Neutrophil (primary cell): ENCODE measurements at regions not wholly inside any gene's neighbourhood (a gene's known extent, or its start where the extent isn't known, plus 50 kb on each side); places are given as distances from the start of the nearest gene placed in this dataset.
"Not testable (repeated sequence)": the region's sequence is repeated elsewhere in the genome, so short reads cannot be mapped to it uniquely, and the experiment has no call there.

Experiments
- H3K27ac ChIP-seq: fragments of 200-600 bp; sonication (generic); 2 replicates; pipeline ENCODE4 v1.5.1; 2016; ENCODE audit warnings: mild to moderate bottlenecking, moderate library complexity
- H3K27me3 ChIP-seq: fragments of 200-600 bp; sonication (generic); 2 replicates; pipeline ENCODE4 v1.6.0; 2016; ENCODE audit warnings: mild to moderate bottlenecking
- H3K36me3 ChIP-seq: fragments of 200-600 bp; sonication (generic); 2 replicates; pipeline ENCODE4 v1.5.1; 2017
- H3K4me1 ChIP-seq, 2 experiments: fragments of 200-600 bp in 1 of 2; sonication (generic) in 1 of 2; 1 replicate in 1 of 2; 2 replicates in 1 of 2; pipeline versions ENCODE4 v1.5.1 to v1.6.1; 2013 to 2016; ENCODE audit warnings: low read depth in 1 of 2, low read length in 1 of 2, mild to moderate bottlenecking in 1 of 2, moderate library complexity in 1 of 2; ENCODE audit not compliant: control insufficient read depth in 1 of 2, insufficient read depth in 1 of 2
- H3K4me3 ChIP-seq, 2 experiments: fragments of 200-600 bp in 1 of 2; sonication (generic) in 1 of 2; 1 replicate in 1 of 2; 2 replicates in 1 of 2; pipeline ENCODE4 v1.5.1; 2013 to 2016; ENCODE audit warnings: low read depth in 1 of 2, low read length in 1 of 2, mild to moderate bottlenecking in 1 of 2, moderate library complexity in 1 of 2
- H3K9me3 ChIP-seq: fragments of 200-600 bp; sonication (generic); 2 replicates; pipeline ENCODE4 v1.5.1; 2016
- TF ChIP-seq, protein P1 (sequence below): fragments of 200-600 bp; sonication (generic); IDR thresholded peaks from 2 replicates; pipeline ENCODE4 v1.5.1; 2016; ENCODE audit warnings: antibody characterized with exemption

- Histone ChIP-seq H3K36me3 (no peaks in the 10 kb centered on the region), H3K27me3 (peaks cover 11% of the 10 kb centered on the region), H3K27ac (no peak overlapping the region), H3K4me3 (no peak overlapping the region), H3K4me1 (no peaks in the 10 kb centered on the region), H3K9me3 (no peaks in the 10 kb centered on the region)
- TF ChIP-seq, protein P1, sequence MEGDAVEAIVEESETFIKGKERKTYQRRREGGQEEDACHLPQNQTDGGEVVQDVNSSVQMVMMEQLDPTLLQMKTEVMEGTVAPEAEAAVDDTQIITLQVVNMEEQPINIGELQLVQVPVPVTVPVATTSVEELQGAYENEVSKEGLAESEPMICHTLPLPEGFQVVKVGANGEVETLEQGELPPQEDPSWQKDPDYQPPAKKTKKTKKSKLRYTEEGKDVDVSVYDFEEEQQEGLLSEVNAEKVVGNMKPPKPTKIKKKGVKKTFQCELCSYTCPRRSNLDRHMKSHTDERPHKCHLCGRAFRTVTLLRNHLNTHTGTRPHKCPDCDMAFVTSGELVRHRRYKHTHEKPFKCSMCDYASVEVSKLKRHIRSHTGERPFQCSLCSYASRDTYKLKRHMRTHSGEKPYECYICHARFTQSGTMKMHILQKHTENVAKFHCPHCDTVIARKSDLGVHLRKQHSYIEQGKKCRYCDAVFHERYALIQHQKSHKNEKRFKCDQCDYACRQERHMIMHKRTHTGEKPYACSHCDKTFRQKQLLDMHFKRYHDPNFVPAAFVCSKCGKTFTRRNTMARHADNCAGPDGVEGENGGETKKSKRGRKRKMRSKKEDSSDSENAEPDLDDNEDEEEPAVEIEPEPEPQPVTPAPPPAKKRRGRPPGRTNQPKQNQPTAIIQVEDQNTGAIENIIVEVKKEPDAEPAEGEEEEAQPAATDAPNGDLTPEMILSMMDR, result no peak
Measured at GRCh38 chr4:147103403-147103946, 157.8 kb upstream of the TTC29 start.

GRCh38 chr4:147104768-147105167 is 159.1 kb upstream of the TTC29 start:
- Histone ChIP-seq H3K27me3 (peaks cover 1% of the 10 kb centered on the region), H3K4me3 (no peak overlapping the region), H3K4me1 (no peaks in the 10 kb centered on the region), H3K9me3 (no peaks in the 10 kb centered on the region), H3K36me3 (no peaks in the 10 kb centered on the region), H3K27ac (no peak overlapping the region)
- TF ChIP-seq, protein P1, result no peak

- TF ChIP-seq, protein P1, result no peak
- H3K36me3 ChIP-seq, result no peaks in the 10 kb centered on the region
- H3K27me3 ChIP-seq, result no peaks in the 10 kb centered on the region
- no peaks in the 10 kb centered on the region for H3K9me3 ChIP-seq
- H3K4me3 ChIP-seq, result no peak overlapping the region
- H3K4me1 ChIP-seq, result no peaks in the 10 kb centered on the region
- no peak overlapping the region for H3K27ac ChIP-seq
Measured at GRCh38 chr4:147108409-147108808, 162.7 kb upstream of the TTC29 start.

- no peak overlapping the region for H3K4me3 ChIP-seq
- H3K36me3 ChIP-seq, result no peaks in the 10 kb centered on the region
- no peak overlapping the region for H3K27ac ChIP-seq
- H3K9me3 ChIP-seq, result no peaks in the 10 kb centered on the region
- TF ChIP-seq, protein P1, result no peak
- no peaks in the 10 kb centered on the region for H3K4me1 ChIP-seq
- no peaks in the 10 kb centered on the region for H3K27me3 ChIP-seq
Measured at GRCh38 chr4:147109800-147110199, 164.1 kb upstream of the TTC29 start.

GRCh38 chr4:147110473-147111367 is 165.1 kb upstream of the TTC29 start:
- Histone ChIP-seq H3K4me3 (no peak overlapping the region), H3K4me1 (no peaks in the 10 kb centered on the region), H3K27ac (no peak overlapping the region), H3K27me3 (no peaks in the 10 kb centered on the region), H3K36me3 (no peaks in the 10 kb centered on the region), H3K9me3 (no peaks in the 10 kb centered on the region)
- TF ChIP-seq, protein P1, result no peak

- H3K9me3 ChIP-seq, H3K4me3 ChIP-seq, H3K27ac ChIP-seq, H3K27me3 ChIP-seq, H3K36me3 ChIP-seq, H3K4me1 ChIP-seq: not testable (repeated sequence)
Measured at GRCh38 chr4:147112196-147112595, 166.5 kb upstream of the TTC29 start.
